HepG2 (cell line): ENCODE measurements at regions not wholly inside any gene's neighbourhood (a gene's known extent, or its start where the extent isn't known, plus 50 kb on each side); places are given as distances from the start of the nearest gene placed in this dataset.
A peak's percentile ranks its signal among the peaks of the same experiment; 100 is the strongest.

Experiments
- ATAC-seq: fragments of 200-7000 bp; cut with Tn5 transposase; 3 replicates; pipeline ENCODE4 v1.9.1; 2020; ENCODE audit warnings: mild to moderate bottlenecking, moderate library complexity
- BruUV-seq: library from RNA; stranded (reverse); fragments of 400-500 nt; replicated peaks from 2 replicates; lab custom pipeline; 2021; lab: Mats Ljungman, UMichigan
- CTCF ChIA-PET: fragments of 300-600 bp; formaldehyde crosslinking; extraction: SDS; loops from one replicate; lab custom pipeline; 2021; ENCODE audit warnings: low total read pairs, inconsistent platforms, low intra/inter-chr PET ratio; lab: Yijun Ruan, JAX
- POLR2A ChIA-PET: fragments of 350-600 bp; sonication (Branson Sonifier 250); formaldehyde crosslinking; loops from one replicate; lab custom pipeline; 2020; ENCODE audit warnings: antibody characterized with exemption, inconsistent platforms; lab: Yijun Ruan, JAX
- DNase-seq: peaks from one replicate; pipeline ENCODE4 v3.0.0-alpha.2; 2015; ENCODE audit warnings: low spot score
- FAIRE-seq: peaks from 3 replicates; lab custom pipeline; 2011; peaks lifted over from hg19 to GRCh38; lab: Jason Lieb, UNC
- H2AFZ ChIP-seq: one replicate; pipeline ENCODE4 v1.6.1; 2011; ENCODE audit warnings: low read length, inconsistent platforms
- H3K27ac ChIP-seq: fragments of 300-600 bp; 3 replicates; pipeline ENCODE4 v1.8.0; 2011; ENCODE audit warnings: mixed run types, mild to moderate bottlenecking, mixed read lengths, low read length, inconsistent platforms; ENCODE audit not compliant: insufficient read depth; ENCODE audit errors: extremely low read length
- H3K27me3 ChIP-seq, 2 experiments: fragments of 200-600 bp in 1 of 2; 2 replicates in 1 of 2; 3 replicates in 1 of 2; pipeline versions ENCODE4 v1.6.0 to v1.8.0; 2011; ENCODE audit warnings: low read length in 2 of 2, mild to moderate bottlenecking in 2 of 2, moderate library complexity in 2 of 2, inconsistent platforms in 1 of 2; ENCODE audit not compliant: insufficient read depth in 2 of 2, control insufficient read depth in 1 of 2
- H3K36me3 ChIP-seq, 2 experiments: fragments of 200-600 bp in 1 of 2; replicated peaks in 1 of 2; 2 replicates in 1 of 2; 3 replicates in 1 of 2; pipeline versions ENCODE4 v1.5.1 to v1.8.0; 2011; ENCODE audit warnings: low read length in 2 of 2, inconsistent platforms in 1 of 2; ENCODE audit not compliant: insufficient read depth in 2 of 2, control insufficient read depth in 1 of 2
- H3K4me1 ChIP-seq: 2 replicates; pipeline ENCODE4 v1.5.1; 2012; ENCODE audit warnings: low read length, inconsistent platforms; ENCODE audit not compliant: insufficient read depth
- H3K4me2 ChIP-seq: 2 replicates; pipeline ENCODE4 v1.6.0; 2011; ENCODE audit warnings: low read depth, low read length, inconsistent platforms
- H3K4me3 ChIP-seq, 3 experiments: fragments of 200-600 bp in 1 of 3; sonication (generic), shearing (Covaris generic) in 1 of 3; replicated peaks in 1 of 3; 2 replicates each; pipeline ENCODE4 v1.5.1; 2011 to 2016; ENCODE audit warnings: low read length in 3 of 3, inconsistent platforms in 2 of 3, low read depth in 2 of 3, mild to moderate bottlenecking in 2 of 3, control low read depth in 1 of 3, mixed read lengths in 1 of 3; ENCODE audit not compliant: insufficient read depth in 1 of 3
- H3K79me2 ChIP-seq: one replicate; pipeline ENCODE4 v1.6.1; 2011; ENCODE audit warnings: low read length, inconsistent platforms; ENCODE audit not compliant: insufficient read depth
- H3K9ac ChIP-seq: 2 replicates; pipeline ENCODE4 v1.6.0; 2011; ENCODE audit warnings: mild to moderate bottlenecking, low read depth, low read length, inconsistent platforms; ENCODE audit not compliant: insufficient read depth
- H3K9me3 ChIP-seq: 2 replicates; pipeline ENCODE4 v1.5.1; 2012; ENCODE audit warnings: mild to moderate bottlenecking, low read length
- H4K20me1 ChIP-seq: 2 replicates; pipeline ENCODE4 v1.6.0; 2011; ENCODE audit warnings: inconsistent platforms, mild to moderate bottlenecking, low read length, moderate library complexity; ENCODE audit not compliant: insufficient read depth
- HNF4A ChIP-seq: sonication (generic); formaldehyde crosslinking; IDR thresholded peaks from 2 replicates; pipeline ENCODE4 v1.4.0; 2020; ENCODE audit warnings: missing genetic modification reagents
- NR2F6 ChIP-seq, 2 experiments: IDR thresholded peaks; 2 replicates each; pipeline ENCODE4 v1.6.1; 2016; ENCODE audit warnings: antibody characterized with exemption in 1 of 2, mild to moderate bottlenecking in 1 of 2
- RBAK ChIP-seq: sonication (generic); formaldehyde crosslinking; IDR thresholded peaks from 2 replicates; pipeline ENCODE4 v1.5.1; 2020; ENCODE audit warnings: mild to moderate bottlenecking, missing genetic modification reagents
- SNRNP70 ChIP-seq: fragments of 200-400 bp; formaldehyde crosslinking; IDR thresholded peaks from 2 replicates; pipeline ENCODE4 v1.6.1; 2017; ENCODE audit warnings: mild to moderate bottlenecking, low read depth, low read length, moderate library complexity
- SP5 ChIP-seq: IDR thresholded peaks from 2 replicates; pipeline ENCODE4 v1.6.1; 2016; ENCODE audit warnings: low read depth, borderline replicate concordance
- ZNF329 ChIP-seq: sonication (generic); formaldehyde crosslinking; IDR thresholded peaks from 2 replicates; pipeline ENCODE4 v1.9.0; 2021; ENCODE audit warnings: low read depth, mild to moderate bottlenecking, missing genetic modification reagents
- ZNF468 ChIP-seq: sonication (generic); formaldehyde crosslinking; IDR thresholded peaks from 2 replicates; pipeline ENCODE4 v1.8.0; 2022; ENCODE audit warnings: mild to moderate bottlenecking, moderate library complexity, missing genetic modification reagents
- ZNF629 ChIP-seq: sonication (generic); formaldehyde crosslinking; conservative IDR thresholded peaks from 2 replicates; pipeline ENCODE4 v1.5.0; 2020; ENCODE audit warnings: missing genetic modification reagents
- ZNF746 ChIP-seq: sonication (generic); formaldehyde crosslinking; IDR thresholded peaks from 2 replicates; pipeline ENCODE4 v1.8.0; 2022; ENCODE audit warnings: mild to moderate bottlenecking, missing genetic modification reagents
- WGBS: methylation state at CpG from one replicate; pipeline ENCODE4 v1.1.6; 2017; ENCODE audit warnings: low lambda C conversion rate; 5-methylcytosine and 5-hydroxymethylcytosine counted together
- in situ Hi-C: cut with HindIII; loops from 2 replicates; pipeline ENCODE4 v1.10.0; 2017; ENCODE audit warnings: low pct_unique_long_range_greater_than_20kb; ENCODE audit not compliant: extremely low pct_ligation_motif_present
- intact Hi-C: fragments of 100-400 bp; cut with micrococcal nuclease; formaldehyde crosslinking; loops from one replicate; pipeline ENCODE4 v1.10.0; 2022; ENCODE audit not compliant: unreplicated experiment
- TF ChIP-seq, protein P1 (sequence below): IDR thresholded peaks from 2 replicates; pipeline ENCODE4 v1.6.1; 2018; ENCODE audit warnings: missing genetic modification reagents

- Histone ChIP-seq H2AFZ (no peak overlapping the region), H4K20me1 (no peaks in the 10 kb centered on the region), H3K36me3 (no peaks in the 10 kb centered on the region), H3K9me3 (no peaks in the 10 kb centered on the region), H3K4me2 (no peak overlapping the region), H3K4me3 (no peak overlapping the region), H3K27me3 (no peaks in the 10 kb centered on the region), H3K9ac (no peak overlapping the region)
- FAIRE-seq (no peak), DNase-seq (no peak)
- ChIA-PET CTCF (no interaction called here), POLR2A (no interaction called here)
- 72% methylated on average over 4 of the region's 4 CpGs for WGBS
- intact Hi-C loops, result no loop called here
- TF ChIP-seq RBAK (CRISPR knock-in tag), result no peak
- TF ChIP-seq, protein P1, sequence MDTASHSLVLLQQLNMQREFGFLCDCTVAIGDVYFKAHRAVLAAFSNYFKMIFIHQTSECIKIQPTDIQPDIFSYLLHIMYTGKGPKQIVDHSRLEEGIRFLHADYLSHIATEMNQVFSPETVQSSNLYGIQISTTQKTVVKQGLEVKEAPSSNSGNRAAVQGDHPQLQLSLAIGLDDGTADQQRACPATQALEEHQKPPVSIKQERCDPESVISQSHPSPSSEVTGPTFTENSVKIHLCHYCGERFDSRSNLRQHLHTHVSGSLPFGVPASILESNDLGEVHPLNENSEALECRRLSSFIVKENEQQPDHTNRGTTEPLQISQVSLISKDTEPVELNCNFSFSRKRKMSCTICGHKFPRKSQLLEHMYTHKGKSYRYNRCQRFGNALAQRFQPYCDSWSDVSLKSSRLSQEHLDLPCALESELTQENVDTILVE (CRISPR knock-in tag), result no peak
- TF ChIP-seq NR2F6 (IDR thresholded peaks at IDR 0.05), result no peak
- TF ChIP-seq NR2F6 (CRISPR knock-in tag; IDR thresholded peaks at IDR 0.05), result no peak
- TF ChIP-seq ZNF468, result no peak
- TF ChIP-seq ZNF629 (CRISPR knock-in tag), result peak; percentile 66
- TF ChIP-seq, all 625 proteins: peak for 1
- Histone ChIP-seq H3K4me1 (peaks cover 29% of the 10 kb centered on the region), H3K79me2 (no peaks in the 10 kb centered on the region), H3K27ac (no peak overlapping the region)
- in situ Hi-C loops, result loop anchor here (5.0 kb wide), 1 partner anchor 244 kb away; the partner anchor contains the start of gene TENT5A
- BruUV-seq, result no TSS peak
- no peak for ATAC-seq
Observed at GRCh38 chr6:81996414-81996813, 243.9 kb upstream of the TENT5A start.

DNA sequence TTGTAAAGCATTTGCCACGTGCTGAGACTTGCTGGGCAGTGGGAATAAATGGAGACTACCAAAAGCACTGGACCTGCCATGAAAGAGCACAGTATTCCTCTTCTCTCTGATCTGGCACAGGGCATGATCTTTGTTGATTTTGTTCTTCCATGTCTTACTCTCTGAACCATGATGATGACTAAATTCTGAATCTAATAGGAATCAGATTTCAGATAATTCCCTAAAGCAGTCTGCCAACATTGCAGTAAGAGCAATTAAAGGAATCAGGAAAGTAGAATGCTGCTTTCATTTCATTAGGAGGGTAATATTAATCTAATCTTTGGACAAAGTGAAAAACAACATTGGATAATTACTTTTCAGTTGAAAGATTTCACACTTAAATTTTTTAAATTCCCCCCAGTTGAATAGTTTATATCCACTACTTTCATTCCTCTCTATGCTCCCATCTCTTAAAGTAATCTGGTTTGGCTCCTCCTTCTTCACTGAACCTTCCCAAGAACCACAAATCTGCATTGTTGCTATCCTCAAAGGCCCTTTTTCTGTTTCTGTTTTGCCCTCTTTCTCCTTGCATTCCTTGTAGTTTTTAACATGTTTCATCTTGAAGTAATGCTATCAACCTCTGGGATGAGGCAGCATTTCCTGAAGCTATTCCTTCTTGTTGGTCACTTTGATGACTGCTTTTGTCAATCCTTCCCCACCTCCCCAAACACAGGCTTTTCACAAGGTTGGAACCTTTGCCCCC lies 243.2 kb upstream of the TENT5A start:
- Histone ChIP-seq H3K27me3 (no peaks in the 10 kb centered on the region), H3K4me3 (no peak overlapping the region), H2AFZ (no peak overlapping the region), H3K36me3 (no peaks in the 10 kb centered on the region), H3K4me2 (no peak overlapping the region), H3K27ac (no peak overlapping the region), H3K4me1 (peaks cover 29% of the 10 kb centered on the region), H4K20me1 (no peaks in the 10 kb centered on the region), H3K9me3 (no peaks in the 10 kb centered on the region), H3K9ac (no peak overlapping the region), H3K79me2 (no peaks in the 10 kb centered on the region)
- intact Hi-C loops (no loop called here), in situ Hi-C loops (loop anchor here (5.0 kb wide), 1 partner anchor 243 kb away; the partner anchor contains the start of gene TENT5A)
- POLR2A ChIA-PET, result no interaction called here
- TF ChIP-seq SP5 (CRISPR knock-in tag) (no peak), ZNF746 (CRISPR knock-in tag) (no peak), HNF4A (CRISPR knock-in tag) (no peak), ZNF329 (CRISPR knock-in tag) (no peak), SNRNP70 (no peak)
- FAIRE-seq (no peak), ATAC-seq (no peak), DNase-seq (no peak)
- 25% methylated on average over 1 of the region's 1 CpG for WGBS
- BruUV-seq, result no TSS peak
- CTCF ChIA-PET, result no interaction called here
